Daoy (cell line): ENCODE measurements at regions not wholly inside any gene's neighbourhood (a gene's known extent, or its start where the extent isn't known, plus 50 kb on each side); places are given as distances from the start of the nearest gene placed in this dataset.
"Not testable (repeated sequence)": the region's sequence is repeated elsewhere in the genome, so short reads cannot be mapped to it uniquely, and the experiment has no call there.

Source experiments
- DNase-seq: peaks from one replicate; pipeline ENCODE4 v3.0.0-alpha.2; 2015; ENCODE audit warnings: low read depth

DNA sequence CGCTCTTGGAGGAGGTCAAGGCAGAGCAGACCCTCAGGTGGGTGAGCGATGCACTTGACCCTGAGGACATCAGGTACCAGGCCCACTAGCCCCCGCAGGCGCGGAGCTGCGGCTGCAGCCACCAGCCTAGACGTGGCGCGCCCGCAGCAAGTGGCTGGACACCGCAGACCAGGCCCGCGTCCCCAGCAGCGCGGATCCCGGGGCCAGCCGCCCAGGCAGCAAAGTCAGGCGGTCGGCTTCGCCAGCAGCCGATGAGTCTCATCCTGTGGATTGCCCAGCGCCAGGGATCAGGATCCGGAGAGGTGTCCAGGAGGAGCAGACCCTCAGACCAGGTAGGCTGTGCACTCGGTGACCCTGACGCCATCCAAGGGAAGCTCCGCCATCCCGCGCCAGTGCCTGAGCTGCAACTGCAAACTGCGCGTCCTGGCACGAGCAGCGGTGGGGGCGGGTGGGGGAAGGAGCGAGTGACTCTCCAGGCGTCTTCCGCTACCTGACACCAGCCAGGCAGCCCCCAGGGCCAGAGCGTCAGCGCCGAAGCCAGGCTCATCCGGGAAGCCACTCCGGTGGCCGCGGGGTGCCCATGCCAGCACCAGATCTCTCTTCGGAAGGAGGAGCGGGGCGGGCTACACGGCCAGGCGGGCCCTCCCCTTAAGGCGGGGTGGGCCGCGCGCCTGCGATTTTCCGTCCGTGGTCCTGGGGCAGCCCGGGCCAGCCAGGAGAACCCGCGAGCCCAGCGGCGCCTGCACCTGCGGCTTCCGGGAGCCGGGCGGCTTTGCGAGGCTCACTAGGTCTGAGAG is 92.6 kb upstream of the THOC3 start:
- DNase-seq, result not testable (repeated sequence)

DNA sequence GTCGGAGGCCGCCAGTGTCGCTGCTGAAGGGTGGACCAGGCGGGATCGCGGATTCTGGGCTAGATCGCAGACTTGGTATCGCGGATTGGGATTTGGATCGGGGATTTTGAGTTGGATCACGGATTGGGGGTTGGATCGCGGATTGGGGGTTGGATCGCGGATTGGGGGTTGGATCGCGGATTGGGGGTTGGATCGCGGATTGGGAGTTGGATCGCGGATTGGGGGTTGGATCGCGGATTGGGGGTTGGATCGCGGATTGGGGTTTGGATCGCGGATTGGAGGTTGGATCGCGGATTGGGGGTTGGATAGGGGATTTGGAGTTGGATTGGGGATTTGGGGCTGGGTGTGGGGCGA is 93.1 kb upstream of the THOC3 start:
- not testable (repeated sequence) for DNase-seq

DNA sequence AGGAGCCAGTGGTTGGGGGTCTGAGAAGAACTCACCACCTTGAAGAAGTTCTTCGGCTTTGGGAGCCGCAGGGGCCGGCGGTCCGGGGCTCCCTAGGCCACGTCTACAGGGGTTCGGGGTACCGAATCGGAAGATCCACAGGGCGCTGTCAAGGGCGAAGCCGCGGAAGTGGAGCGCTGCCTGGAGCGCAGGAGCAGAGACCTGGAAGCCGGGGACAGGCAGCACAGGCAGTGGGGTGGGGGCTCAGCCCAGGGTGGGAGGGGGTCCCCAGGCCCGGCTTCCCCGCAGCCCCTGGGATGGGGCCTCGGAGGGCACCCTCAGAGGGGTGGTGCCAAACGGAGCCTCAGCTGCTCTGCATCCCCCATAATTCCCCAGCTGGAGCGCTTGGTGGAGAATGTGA is 93.5 kb upstream of the THOC3 start:
- DNase-seq, result not testable (repeated sequence)

DNA sequence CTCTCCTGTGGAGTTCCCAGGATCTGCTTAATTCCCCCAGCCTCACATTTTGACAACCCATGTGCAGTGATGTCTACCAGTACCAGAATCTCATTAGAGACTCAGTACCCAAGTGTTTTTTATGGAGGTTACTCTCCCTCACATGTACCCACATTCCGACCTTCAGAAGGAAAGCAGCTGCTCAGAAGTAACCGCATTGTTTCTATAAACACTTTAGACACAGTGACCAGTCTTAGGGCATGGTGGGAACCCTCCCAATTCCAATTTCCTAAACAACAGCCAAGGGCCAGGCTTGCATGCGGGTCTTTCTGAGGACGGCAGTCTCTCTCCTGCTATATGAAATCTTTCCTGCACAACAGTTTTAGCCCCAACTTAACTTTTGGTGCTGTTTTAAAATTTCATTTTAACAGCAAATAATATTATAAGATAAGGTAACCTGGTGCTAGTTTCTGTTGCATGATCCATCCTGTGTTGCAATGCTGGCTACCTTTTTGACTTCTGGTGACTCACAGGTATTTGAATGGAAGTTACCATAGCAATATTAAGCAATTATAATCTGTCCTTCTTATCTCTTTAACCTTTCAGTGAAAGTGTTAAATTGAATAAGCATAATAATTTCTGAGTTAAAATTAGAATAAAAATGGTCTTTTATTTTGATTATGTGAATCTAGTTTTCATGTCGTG is 98.3 kb upstream of the THOC3 start:
- not testable (repeated sequence) for DNase-seq

DNA sequence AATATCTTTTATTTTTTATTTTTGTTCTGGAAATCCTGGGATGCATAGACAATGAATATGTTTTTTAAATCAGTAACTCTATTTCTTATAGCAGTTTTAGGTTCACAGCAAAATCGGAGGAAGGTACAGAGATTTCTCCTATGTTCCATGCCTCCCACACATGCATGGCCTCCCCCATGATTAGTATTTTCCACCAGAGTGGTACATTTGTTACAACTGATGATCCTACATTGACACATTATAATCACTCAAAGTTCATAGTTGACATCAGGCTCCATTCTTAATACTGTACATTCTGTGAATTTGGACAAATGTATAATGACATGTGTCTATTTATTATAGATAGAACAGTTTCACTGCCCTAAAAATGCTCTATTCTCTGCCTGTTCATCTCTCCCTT is 99.0 kb upstream of the THOC3 start:
- DNase-seq, result not testable (repeated sequence)

DNA sequence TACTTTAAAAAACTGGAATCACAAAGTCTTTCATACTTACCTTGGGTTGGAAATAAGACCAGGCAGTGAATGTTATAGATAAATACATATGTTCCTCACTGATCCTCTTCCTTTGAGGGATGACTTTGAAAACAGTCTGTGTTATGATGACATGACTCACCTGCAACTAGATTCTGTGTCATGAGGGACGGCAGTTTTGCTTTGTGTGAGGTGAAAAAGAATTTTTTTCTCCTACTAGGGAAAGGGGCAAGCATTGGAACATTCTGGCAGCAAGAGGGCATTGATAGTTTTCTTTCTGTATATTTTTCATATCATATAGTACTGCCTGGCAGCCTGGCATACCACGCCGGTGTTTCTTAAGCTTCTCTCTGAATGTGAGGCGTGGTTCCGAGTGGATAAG is 99.8 kb upstream of the THOC3 start:
- not testable (repeated sequence) for DNase-seq

DNA sequence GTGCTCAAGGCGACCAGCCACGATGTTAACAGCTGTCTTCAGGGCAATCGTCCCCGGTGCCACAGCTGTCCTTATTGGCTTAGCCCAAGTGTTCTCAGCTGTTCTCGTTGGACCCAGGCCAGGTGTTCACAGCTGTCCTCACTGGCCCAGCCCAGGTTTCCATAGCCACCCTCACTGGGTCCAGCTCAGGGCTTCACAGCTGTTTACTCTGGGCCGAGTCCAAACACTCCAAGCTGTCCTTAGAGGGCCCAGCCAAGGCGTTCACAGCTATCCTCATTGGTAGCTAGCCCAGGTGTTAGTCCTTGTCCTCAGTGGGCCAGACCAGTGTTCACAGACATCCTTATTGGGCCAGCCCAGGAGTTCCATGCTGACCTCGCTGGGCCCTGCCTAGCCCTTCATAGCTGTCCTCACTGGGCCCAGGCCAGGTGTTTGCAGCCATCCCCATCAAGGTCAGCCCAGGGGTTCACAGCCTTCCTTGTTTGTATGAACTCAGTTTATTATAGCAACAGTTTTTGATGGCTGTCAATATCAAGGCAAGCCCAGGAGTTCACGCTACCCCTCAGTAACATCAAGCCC is 106.0 kb upstream of the THOC3 start:
- DNase-seq, result not testable (repeated sequence)

DNA sequence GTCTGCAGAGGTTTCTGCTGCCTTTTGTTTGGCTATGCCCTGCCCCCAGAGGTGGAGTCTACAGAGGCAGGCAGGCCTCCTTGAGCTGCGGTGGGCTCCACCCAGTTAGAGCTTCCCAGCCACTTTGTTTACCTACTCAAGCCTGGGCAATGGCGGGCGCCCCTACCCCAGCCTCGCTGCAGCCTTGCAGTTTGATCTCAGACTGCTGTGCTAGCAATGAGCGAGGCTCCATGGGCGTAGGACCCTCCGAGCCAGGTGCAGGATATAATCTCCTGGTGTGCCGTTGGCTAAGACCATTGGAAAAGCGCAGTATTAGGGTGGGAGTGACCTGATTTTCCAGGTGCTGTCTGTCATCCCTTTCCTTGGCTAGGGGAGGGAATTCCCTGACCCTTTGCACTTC is 115.6 kb upstream of the THOC3 start:
- not testable (repeated sequence) for DNase-seq

DNA sequence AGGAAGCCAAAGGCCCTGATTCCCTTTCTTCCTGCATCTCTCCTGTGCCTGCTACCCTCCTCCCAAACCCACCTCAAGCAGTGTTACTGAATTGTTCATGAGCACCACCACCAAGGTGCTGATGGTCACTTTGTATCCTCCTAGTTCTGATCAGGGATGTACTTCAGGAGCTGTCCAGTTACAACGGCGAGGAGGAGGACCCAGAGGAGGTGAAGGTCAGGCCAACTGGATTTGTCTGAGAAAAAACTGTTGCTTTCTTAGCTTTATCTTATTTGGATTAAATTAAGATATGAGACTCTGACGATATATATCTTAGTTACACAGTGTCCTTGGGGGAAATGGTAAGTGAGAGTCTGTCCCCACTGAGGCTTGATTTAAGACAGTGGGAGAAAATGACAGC is 135.0 kb upstream of the THOC3 start:
- not testable (repeated sequence) for DNase-seq

DNA sequence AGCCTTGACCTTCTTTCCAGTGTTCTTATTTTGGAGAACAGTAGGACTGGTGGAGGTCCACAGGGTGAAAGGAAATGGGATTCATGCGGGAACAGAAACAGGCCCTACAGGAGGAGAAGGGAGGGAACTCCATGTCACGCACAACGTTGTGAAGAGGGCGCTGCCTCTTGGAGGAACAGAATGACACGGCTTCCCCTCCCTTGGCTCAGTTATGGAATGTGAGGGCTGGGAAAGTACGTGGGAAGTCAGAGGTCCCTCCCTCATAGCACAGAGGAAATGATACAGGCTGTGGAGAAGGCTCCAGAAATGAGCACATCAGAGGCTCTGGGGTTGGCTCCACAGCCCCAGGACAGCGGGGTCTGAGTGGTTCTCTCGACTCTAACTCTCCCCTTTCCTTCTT is 125.3 kb upstream of the SIMC1 start:
- not testable (repeated sequence) for DNase-seq

DNA sequence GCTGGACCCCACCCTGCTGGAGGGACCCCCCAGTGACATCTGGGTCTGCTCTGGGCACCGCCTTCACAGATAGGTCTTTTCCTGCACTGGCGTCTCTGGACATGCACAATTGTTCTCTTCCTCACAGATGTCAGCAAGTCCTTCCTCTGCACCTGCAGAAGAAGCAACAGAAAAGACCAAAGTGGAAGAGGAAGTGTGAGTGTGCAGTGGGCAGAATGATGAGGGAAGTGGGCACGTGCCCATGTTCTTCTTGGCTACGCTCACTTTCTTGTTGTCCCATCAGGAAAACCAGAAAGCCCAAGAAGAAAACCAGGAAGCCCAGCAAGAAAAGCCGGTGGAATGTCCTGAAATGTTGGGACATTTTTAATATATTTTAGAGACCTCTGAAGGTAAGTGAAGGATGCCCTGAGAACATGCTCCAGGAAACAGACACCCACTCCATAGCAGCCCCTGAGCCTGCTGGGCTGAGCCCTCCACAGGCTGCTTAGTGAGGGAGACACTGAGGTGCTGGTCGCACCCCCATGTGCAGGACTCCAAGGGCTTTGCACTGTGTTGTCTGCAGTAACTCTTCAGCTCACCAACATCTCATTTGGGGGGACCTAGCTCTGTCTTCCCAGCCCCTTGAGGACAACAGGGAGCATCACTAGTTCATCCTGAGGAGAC is 124.4 kb upstream of the SIMC1 start:
- not testable (repeated sequence) for DNase-seq

DNA sequence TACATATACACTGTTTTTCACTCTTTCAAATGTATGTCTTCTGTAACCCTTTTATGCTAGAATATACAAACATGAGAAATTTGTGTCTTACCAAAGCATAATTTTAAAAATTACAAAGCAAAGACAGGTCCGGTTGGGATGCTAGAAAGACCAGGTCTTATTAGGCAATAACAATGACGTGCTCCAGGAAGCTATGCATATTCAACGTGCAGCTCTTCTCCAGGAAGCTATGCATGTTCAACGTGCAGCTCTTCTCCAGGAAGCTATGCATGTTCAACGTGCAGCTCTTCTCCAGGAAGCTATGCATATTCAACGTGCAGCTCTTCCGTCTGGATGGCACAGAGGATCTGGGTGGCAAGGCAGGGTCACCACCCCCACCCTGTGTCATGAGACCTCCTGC is 123.4 kb upstream of the SIMC1 start:
- not testable (repeated sequence) for DNase-seq

DNA sequence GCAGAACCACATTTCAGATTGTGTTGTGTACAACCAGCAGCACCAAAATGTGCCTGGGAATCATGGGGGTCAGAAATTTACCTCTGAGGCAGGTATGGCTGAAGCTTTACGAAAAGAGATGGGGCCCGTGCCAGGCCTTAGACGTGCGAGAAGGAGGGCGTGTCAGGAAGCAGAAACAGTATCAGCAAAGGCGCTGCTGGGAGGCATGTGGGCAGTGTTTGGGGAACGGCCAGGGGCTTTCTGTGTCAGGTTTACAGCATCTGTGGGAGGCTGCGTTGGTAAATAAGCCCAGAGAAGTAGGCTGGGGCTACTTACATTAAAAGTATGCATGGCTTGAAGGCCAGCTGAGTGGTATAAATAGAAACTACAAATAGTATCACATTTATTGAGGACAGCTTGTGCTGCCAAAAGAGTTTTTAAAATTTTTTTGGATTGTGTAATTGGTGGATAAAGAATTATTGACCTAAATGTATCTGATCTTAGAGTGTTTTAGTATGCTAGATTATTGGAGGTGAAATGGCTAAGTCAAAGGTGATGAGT is 120.5 kb upstream of the SIMC1 start:
- not testable (repeated sequence) for DNase-seq

DNA sequence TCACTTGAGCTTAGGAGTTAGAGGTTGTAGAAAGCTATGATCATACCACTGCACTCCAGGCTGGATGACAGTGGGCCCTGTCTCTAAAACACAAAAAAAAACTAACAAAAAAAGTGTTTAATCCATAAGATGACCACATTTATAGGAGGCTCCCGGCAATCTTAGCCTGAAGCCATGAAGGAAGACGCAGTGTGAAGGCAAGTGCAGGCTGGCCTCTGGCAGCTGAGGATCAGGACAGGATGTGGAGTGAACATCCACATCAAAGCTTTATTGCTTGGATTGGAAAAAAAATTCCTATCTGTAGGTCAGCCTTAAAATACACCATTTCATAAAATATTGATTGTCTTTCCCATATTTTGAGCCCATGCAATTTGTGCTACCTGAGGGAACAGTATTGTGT is 115.9 kb upstream of the SIMC1 start:
- not testable (repeated sequence) for DNase-seq

DNA sequence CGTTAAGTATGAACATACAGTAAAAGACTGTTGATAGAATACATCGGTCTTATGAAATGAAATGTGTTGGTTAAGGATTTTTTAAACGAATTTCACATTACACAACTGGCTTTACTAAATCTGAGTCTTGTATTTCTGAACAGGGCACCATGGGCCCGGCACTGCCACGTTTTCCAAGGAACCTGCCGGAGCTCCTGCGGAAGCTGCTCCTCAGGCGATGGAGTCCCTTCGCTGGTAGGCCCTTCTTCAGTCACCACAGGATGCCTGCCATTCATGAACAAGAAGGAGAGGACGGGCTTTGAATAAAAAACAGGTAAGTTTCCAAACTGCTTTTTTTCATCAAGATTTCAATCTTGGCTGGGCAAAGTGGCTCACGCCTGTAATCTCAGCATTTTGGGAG is 114.1 kb upstream of the SIMC1 start:
- not testable (repeated sequence) for DNase-seq

DNA sequence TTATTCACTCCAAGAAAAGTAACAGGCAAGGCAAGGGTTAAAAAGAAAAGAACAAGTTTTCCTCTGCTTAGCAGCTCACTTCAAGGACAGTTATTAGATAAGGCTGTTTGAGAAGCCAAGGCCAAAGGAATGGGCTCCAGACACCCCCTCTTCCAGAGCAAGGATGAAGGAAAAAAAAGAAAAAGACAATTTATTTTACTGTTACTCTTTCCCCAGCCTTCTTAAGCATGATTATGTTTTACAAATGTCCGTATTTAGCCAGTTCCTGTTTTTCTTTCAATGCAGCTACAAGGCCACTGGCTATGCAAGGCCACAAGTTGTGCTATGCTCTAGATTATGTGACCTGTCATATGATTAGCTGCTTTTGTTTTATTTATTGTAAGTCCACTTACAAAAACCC is 106.5 kb upstream of the SIMC1 start:
- DNase-seq, result no peak

DNA sequence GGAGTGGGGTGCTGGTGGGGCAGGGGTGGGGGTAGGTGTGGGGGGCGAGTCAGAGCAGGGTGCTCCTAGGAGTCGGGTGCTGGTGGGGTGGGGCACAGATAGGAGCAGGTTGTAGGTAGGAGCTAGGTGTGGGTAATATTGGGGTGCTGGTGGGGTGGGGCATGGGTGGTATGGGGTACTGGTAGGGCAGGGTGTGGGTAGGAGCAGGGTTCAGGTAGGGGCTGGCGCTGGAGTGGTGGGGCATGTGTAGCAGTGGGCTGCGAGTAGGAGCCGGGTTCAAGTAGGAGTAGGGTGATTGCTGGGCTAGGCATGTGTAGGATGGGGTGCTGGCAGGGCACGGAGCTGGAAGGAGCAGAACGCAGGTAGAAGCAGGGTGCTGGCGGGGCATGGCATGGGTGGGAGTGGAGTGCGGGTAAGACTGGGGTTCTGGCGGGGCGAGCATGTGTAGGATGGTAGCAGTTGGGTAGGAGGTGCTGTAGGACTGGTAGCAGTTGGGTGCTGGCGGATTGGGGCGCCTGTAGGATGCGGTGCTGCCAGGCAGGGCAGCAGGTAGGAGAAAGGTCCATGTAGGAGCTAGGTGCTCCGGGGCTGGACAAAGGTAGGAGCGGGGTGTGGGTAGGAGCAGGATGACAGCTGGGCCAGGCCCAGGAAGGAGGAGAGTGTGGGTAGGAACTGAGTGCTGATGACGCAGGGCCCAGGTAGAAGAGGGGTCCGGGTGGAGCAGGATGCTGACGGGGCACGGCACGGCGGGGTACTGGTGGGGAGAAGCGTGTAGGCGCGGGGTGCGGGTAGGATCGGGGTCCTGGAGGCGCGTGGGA is 105.5 kb upstream of the SIMC1 start:
- no peak for DNase-seq

DNA sequence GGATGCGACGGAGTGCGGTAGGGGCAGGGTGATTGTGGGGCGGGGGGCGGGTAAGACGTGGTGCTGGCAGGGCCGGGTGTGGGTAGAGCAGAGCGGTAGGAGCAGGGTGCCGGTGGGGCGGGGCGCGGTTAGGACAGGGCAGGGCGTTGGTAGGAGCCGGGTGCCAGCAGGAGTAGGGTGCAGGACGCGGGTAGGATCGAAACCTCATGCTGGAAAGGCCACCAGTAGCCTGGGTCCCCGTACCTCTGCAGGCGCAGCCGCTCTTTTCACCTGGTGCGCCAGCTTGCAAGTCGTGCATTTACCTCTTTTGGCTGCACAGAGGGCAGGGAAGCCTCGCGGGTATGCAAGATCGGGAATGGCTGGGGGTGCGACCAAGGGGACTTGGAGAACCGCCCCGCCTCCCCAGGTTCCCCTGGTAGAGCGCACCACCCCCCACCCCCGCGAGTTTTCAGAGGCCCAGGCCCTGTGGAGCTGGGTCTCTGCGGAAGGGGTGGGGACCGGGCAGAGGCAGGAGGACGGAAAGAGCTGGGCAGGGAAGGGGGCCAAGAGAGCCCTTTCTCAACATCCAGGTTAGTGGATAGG is 104.8 kb upstream of the SIMC1 start:
- no peak for DNase-seq

DNA sequence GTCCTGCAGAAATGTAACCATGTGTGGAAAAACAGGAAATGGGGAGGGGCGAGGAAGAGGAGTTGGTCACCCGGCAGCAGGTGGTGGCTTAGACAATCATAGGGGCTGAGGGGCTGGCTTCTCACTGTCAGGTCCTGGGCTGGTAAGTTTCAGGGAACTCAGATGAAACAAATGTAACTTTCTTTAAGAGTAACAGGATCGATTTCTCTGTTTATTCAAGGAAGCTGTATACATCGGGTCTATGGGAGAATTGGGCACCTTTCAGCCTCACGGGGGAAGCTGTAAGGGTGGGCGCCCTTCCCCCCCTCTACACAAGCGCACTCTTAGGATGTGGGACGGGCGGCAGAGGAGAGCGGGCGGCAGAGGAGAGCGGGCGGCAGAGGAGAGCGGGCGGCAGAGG is 104.3 kb upstream of the SIMC1 start:
- no peak for DNase-seq

DNA sequence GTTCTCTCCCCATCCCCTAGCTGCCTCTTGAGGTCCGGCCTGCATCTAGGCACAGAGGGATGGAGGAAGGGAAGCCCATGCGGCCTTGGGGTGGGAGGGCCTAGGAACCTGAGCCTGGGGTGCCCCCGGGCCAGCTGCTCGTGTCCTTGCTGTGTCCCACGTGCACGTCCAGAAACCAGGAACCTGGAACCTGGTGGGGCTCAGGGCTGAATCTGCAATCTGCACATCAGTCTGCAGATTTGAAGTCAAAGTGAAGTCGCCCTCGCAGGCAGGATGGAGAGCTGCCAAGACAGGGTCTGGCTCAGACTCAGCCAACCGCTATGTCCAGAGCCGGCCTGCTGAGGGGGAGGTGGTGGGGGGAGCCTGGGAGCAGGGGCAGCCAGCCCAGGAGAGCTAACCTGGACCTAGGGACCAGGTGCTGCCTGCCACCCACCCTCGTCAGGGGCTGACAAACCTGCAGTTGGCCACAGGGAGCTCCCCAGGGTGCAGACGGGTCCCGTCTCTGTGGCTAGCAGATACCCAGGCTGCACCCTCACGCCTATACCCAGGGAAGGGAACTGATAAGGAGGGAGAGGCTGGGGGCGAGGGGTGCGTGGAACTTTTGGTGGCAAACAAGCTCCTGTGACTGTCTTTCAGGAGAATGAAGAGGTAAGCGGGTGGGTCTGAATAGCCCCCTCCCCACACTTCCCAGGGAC is 103.5 kb upstream of the SIMC1 start:
- DNase-seq, result no peak
